PC-3 (cell line): ENCODE measurements at regions not wholly inside any gene's neighbourhood (a gene's known extent, or its start where the extent isn't known, plus 50 kb on each side); places are given as distances from the start of the nearest gene placed in this dataset.

Experiments
- CTCF ChIP-seq: fragments of 300-600 bp; sonication (generic); conservative IDR thresholded peaks from 2 replicates; pipeline ENCODE4 v1.5.1; 2017; ENCODE audit warnings: antibody characterized with exemption, low read depth, mild to moderate bottlenecking, low read length
- EZH2 ChIP-seq: fragments of 300-600 bp; sonication (generic); IDR thresholded peaks from one replicate; pipeline ENCODE4 v1.6.1; 2017; ENCODE audit warnings: antibody characterized with exemption, mild to moderate bottlenecking, low read length; ENCODE audit not compliant: unreplicated experiment
- EZH2phosphoT487 ChIP-seq: fragments of 300-600 bp; sonication (generic); IDR thresholded peaks from 2 replicates; pipeline ENCODE4 v1.6.1; 2018; ENCODE audit warnings: mild to moderate bottlenecking, antibody characterized with exemption, low read length, borderline replicate concordance

GRCh38 chr7:43040461-43040860, 72.0 kb upstream of the HECW1 start:
- TF ChIP-seq CTCF (no peak), EZH2phosphoT487 (no peak), EZH2 (no peak)
